A549 (cell line): ENCODE measurements at regions not wholly inside any gene's neighbourhood (a gene's known extent, or its start where the extent isn't known, plus 50 kb on each side); places are given as distances from the start of the nearest gene placed in this dataset.

Experiments
- ATAC-seq, 2 experiments: fragments of 200-7000 bp in 1 of 2; fragments of >200 bp in 1 of 2; cut with Nextera tagmentation in 1 of 2; cut with Tn5 transposase in 1 of 2; 3 replicates each; pipeline versions ENCODE4 v1.8.0 to v1.9.1; 2018 to 2020; ENCODE audit warnings: mild to moderate bottlenecking in 1 of 2, moderate library complexity in 1 of 2
- CTCF ChIA-PET: fragments of 300-600 bp; sonication (Branson Sonifier 250); formaldehyde crosslinking; extraction: SDS; loops from one replicate; lab custom pipeline; 2021; ENCODE audit warnings: antibody characterized with exemption, inconsistent platforms; lab: Yijun Ruan, JAX
- POLR2A ChIA-PET: fragments of 350-600 bp; formaldehyde crosslinking; extraction: SDS; loops from one replicate; lab custom pipeline; 2021; ENCODE audit warnings: antibody characterized with exemption, inconsistent platforms; lab: Yijun Ruan, JAX
- DNase-seq, 2 experiments: peaks; one replicate each; pipeline versions ENCODE4 v3.0.0 to v3.0.0-alpha.2; 2011 to 2016; ENCODE audit warnings: low read depth in 1 of 2, low spot score in 1 of 2
- FAIRE-seq: peaks from 2 replicates; lab custom pipeline; 2011; peaks lifted over from hg19 to GRCh38; lab: Jason Lieb, UNC
- H3K27ac ChIP-seq, 2 experiments: fragments of >200 bp; sonication (Bioruptor Twin); formaldehyde crosslinking; 3 replicates each; pipeline ENCODE4 v1.5.1; 2016 to 2017
- H3K4me1 ChIP-seq: fragments of >200 bp; sonication (Bioruptor Twin); formaldehyde crosslinking; 3 replicates; pipeline ENCODE4 v1.6.1; 2016
- H3K4me2 ChIP-seq: fragments of >200 bp; sonication (Bioruptor Twin); formaldehyde crosslinking; 3 replicates; pipeline ENCODE4 v1.6.1; 2016
- H3K4me3 ChIP-seq: fragments of >200 bp; sonication (Bioruptor Twin); formaldehyde crosslinking; 3 replicates; pipeline ENCODE4 v1.5.1; 2016
- H3K9me3 ChIP-seq: fragments of >200 bp; sonication (Bioruptor Twin); formaldehyde crosslinking; 3 replicates; pipeline ENCODE4 v1.6.1; 2016
- BCL3 ChIP-seq: fragments of >200 bp; sonication (Bioruptor Twin); formaldehyde crosslinking; IDR thresholded peaks from 3 replicates; pipeline ENCODE4 v1.6.1; 2016
- BHLHE40 ChIP-seq: IDR thresholded peaks from 2 replicates; pipeline ENCODE4 v1.6.1; 2012; ENCODE audit warnings: low read depth, low read length, inconsistent platforms
- EHF ChIP-seq: fragments of 250-450 bp; sonication (Bioruptor Pico); IDR thresholded peaks from 2 replicates; pipeline ENCODE4 v1.5.0; 2020; ENCODE audit warnings: mild to moderate bottlenecking
- EHMT2 ChIP-seq: fragments of 200-600 bp; sonication (generic); IDR thresholded peaks from 2 replicates; pipeline ENCODE4 v1.6.1; 2016; ENCODE audit warnings: antibody characterized with exemption, low read depth, mild to moderate bottlenecking, moderate library complexity
- ELK1 ChIP-seq: fragments of 150-350 bp; IDR thresholded peaks from 2 replicates; pipeline ENCODE4 v1.6.1; 2014; ENCODE audit warnings: low read depth, mild to moderate bottlenecking, low read length
- HMGXB4 ChIP-seq: fragments of 250-450 bp; sonication (Bioruptor Pico); IDR thresholded peaks from 2 replicates; pipeline ENCODE4 v1.5.0; 2021; ENCODE audit warnings: mild to moderate bottlenecking, moderate library complexity, borderline replicate concordance
- HOXB13 ChIP-seq: fragments of 250-450 bp; sonication (Bioruptor Pico); IDR thresholded peaks from 2 replicates; pipeline ENCODE4 v1.5.0; 2020; ENCODE audit warnings: low read depth, mild to moderate bottlenecking, moderate library complexity
- HOXB5 ChIP-seq: fragments of 250-450 bp; sonication (Bioruptor Pico); IDR thresholded peaks from 2 replicates; pipeline ENCODE4 v1.5.0; 2020; ENCODE audit warnings: mild to moderate bottlenecking, moderate library complexity
- KDM1A ChIP-seq: fragments of 200-600 bp; sonication (generic); IDR thresholded peaks from 2 replicates; pipeline ENCODE4 v1.6.1; 2016; ENCODE audit warnings: low read depth, mild to moderate bottlenecking
- MAFK ChIP-seq: fragments of 450-650 bp; IDR thresholded peaks from 2 replicates; pipeline ENCODE4 v1.6.1; 2014; ENCODE audit not compliant: partially characterized antibody
- NPAS2 ChIP-seq: fragments of 250-450 bp; sonication (Bioruptor Pico); IDR thresholded peaks from 2 replicates; pipeline ENCODE4 v1.8.0; 2022; ENCODE audit warnings: mild to moderate bottlenecking, moderate library complexity, borderline replicate concordance
- PHF8 ChIP-seq: fragments of 200-600 bp; sonication (generic); IDR thresholded peaks from 2 replicates; pipeline ENCODE4 v1.6.1; 2016; ENCODE audit warnings: low read depth, mild to moderate bottlenecking, antibody characterized with exemption, moderate library complexity, borderline replicate concordance
- POLR2AphosphoS2 ChIP-seq: conservative IDR thresholded peaks from 2 replicates; pipeline ENCODE4 v1.6.1; 2012; ENCODE audit warnings: low read length, improper control_type of control experiment, inconsistent platforms
- REST ChIP-seq: fragments of 200-600 bp; sonication (generic); IDR thresholded peaks from 2 replicates; pipeline ENCODE4 v1.6.1; 2016; ENCODE audit warnings: antibody characterized with exemption, mild to moderate bottlenecking, moderate library complexity
- TP53 ChIP-seq: fragments of 250-450 bp; sonication (Bioruptor Pico); IDR thresholded peaks from 2 replicates; pipeline ENCODE4 v1.5.0; 2021; ENCODE audit warnings: mild to moderate bottlenecking, moderate library complexity
- USF2 ChIP-seq: fragments of 450-650 bp; IDR thresholded peaks from 2 replicates; pipeline ENCODE4 v1.6.1; 2014; ENCODE audit warnings: antibody characterized with exemption
- ZC3H11A ChIP-seq: fragments of 450-650 bp; IDR thresholded peaks from 2 replicates; pipeline ENCODE4 v1.6.1; 2014; ENCODE audit warnings: antibody characterized with exemption, mild to moderate bottlenecking
- WGBS: methylation state at CpG from one replicate; pipeline ENCODE4 v1.1.6; 2017; ENCODE audit errors: missing lambda C conversion rate; 5-methylcytosine and 5-hydroxymethylcytosine counted together

GRCh38 chr1:221459558-221459957 lies 282.3 kb downstream of the DUSP10 start (continued):
- no peak for TF ChIP-seq REST

- Histone ChIP-seq H3K4me1 (no peaks in the 10 kb centered on the region), H3K4me2 (no peak overlapping the region), H3K4me3 (no peak overlapping the region), H3K27ac (no peak overlapping the region), H3K9me3 (no peaks in the 10 kb centered on the region)
- FAIRE-seq (no peak), ATAC-seq (no peak), DNase-seq (no peak)
- POLR2A ChIA-PET, result no interaction called here
- 55% methylated on average over 1 of the region's 1 CpG for WGBS
- CTCF ChIA-PET, result interaction anchor here (1.8 to 2.5 kb wide), 2 partner anchors 16 to 27 kb away, joined by 7 to 8 read pairs; no protein-coding TSS in a partner anchor
- no peak for TF ChIP-seq PHF8
These were observed 279.5 kb downstream of the DUSP10 start for GRCh38 chr1:221462345-221462744.

GRCh38 chr1:221468546-221468945 lies 273.3 kb downstream of the DUSP10 start:
- Histone ChIP-seq H3K4me2 (no peak overlapping the region), H3K9me3 (0 out of 3 replicates have a peak, but pooled peaks cover 2% of the 10 kb centered on the region), H3K27ac (no peak overlapping the region), H3K4me3 (no peak overlapping the region), H3K4me1 (no peaks in the 10 kb centered on the region)
- ChIA-PET POLR2A (no interaction called here), CTCF (interaction anchor here (1.0 to 2.5 kb wide), 2 partner anchors 9 to 997 kb away, joined by 3 to 13 read pairs; no protein-coding TSS in a partner anchor)
- ATAC-seq (no peak), DNase-seq (no peak), FAIRE-seq (no peak)
- 69% methylated on average over 6 of the region's 6 CpGs for WGBS
- TF ChIP-seq HOXB13 (CRISPR knock-in tag) (no peak), TP53 (CRISPR knock-in tag) (no peak), BCL3 (no peak), NPAS2 (CRISPR knock-in tag) (no peak), ELK1 (no peak), BHLHE40 (no peak), REST (no peak), POLR2AphosphoS2 (no peak), KDM1A (no peak), MAFK (no peak), EHF (CRISPR knock-in tag) (no peak), ZC3H11A (no peak), USF2 (no peak), HOXB5 (CRISPR knock-in tag) (no peak), HMGXB4 (CRISPR knock-in tag) (no peak), EHMT2 (no peak)
